ENCODE measurements at regions not wholly inside any gene's neighbourhood (a gene's known extent, or its start where the extent isn't known, plus 50 kb on each side); places are given as distances from the start of the nearest gene placed in this dataset.

GRCh38 chr10:120180160-120180559, 276.9 kb upstream of the PLPP4 start:
- TF ChIP-seq GATA3 (IDR thresholded peaks at IDR 0.05; ENCODE audit: low read depth, low read length), result no peak
- TF ChIP-seq GATA2 (IDR thresholded peaks at IDR 0.05; ENCODE audit: low read depth, low read length), result no peak
